Osteoblast (primary cell): ENCODE measurements at regions not wholly inside any gene's neighbourhood (a gene's known extent, or its start where the extent isn't known, plus 50 kb on each side); places are given as distances from the start of the nearest gene placed in this dataset.

ENCODE experiments used
- DNase-seq: peaks from one replicate; pipeline ENCODE4 v3.0.0; 2011; ENCODE audit warnings: low spot score, mixed read lengths; ENCODE audit not compliant: insufficient read length; ENCODE audit errors: missing footprints
- H2AFZ ChIP-seq: 2 replicates; pipeline ENCODE4 v1.6.0; 2011; ENCODE audit warnings: mild to moderate bottlenecking, low read length
- H3K27ac ChIP-seq: 2 replicates; pipeline ENCODE4 v1.5.1; 2011; ENCODE audit warnings: mild to moderate bottlenecking, low read depth, low read length, moderate library complexity
- H3K27me3 ChIP-seq: 2 replicates; pipeline ENCODE4 v1.6.0; 2012; ENCODE audit warnings: mild to moderate bottlenecking, control low read depth, inconsistent platforms, low read length, moderate library complexity; ENCODE audit not compliant: insufficient read depth
- H3K36me3 ChIP-seq: 2 replicates; pipeline ENCODE4 v1.5.1; 2011; ENCODE audit warnings: mild to moderate bottlenecking, low read length, control low read depth, moderate library complexity; ENCODE audit not compliant: insufficient read depth
- H3K4me1 ChIP-seq: 2 replicates; pipeline ENCODE4 v1.5.1; 2011; ENCODE audit warnings: mild to moderate bottlenecking, low read length, control low read depth, moderate library complexity; ENCODE audit not compliant: insufficient read depth
- H3K4me2 ChIP-seq: 2 replicates; pipeline ENCODE4 v1.6.0; 2011; ENCODE audit warnings: mild to moderate bottlenecking, low read length; ENCODE audit not compliant: insufficient read depth
- H3K4me3 ChIP-seq: fragments of 200-600 bp; sonication (generic); 3 replicates; pipeline ENCODE4 v1.5.1; 2012; ENCODE audit warnings: mild to moderate bottlenecking, low read length, inconsistent platforms; ENCODE audit not compliant: insufficient read depth
- H3K79me2 ChIP-seq: 2 replicates; pipeline ENCODE4 v1.6.0; 2012; ENCODE audit warnings: mild to moderate bottlenecking, low read length, control low read depth, inconsistent platforms; ENCODE audit not compliant: insufficient read depth
- H3K9me3 ChIP-seq: 2 replicates; pipeline ENCODE4 v1.5.1; 2011; ENCODE audit warnings: low read depth, low read length, control low read depth
- H4K20me1 ChIP-seq: 2 replicates; pipeline ENCODE4 v1.6.0; 2012; ENCODE audit warnings: mild to moderate bottlenecking, low read length, control low read depth; ENCODE audit not compliant: insufficient read depth
- TF ChIP-seq, protein P1 (sequence below): IDR thresholded peaks from 2 replicates; pipeline ENCODE4 v1.5.1; 2011; ENCODE audit warnings: mild to moderate bottlenecking, low read depth, low read length, moderate library complexity; ENCODE audit errors: extremely low read depth

DNA sequence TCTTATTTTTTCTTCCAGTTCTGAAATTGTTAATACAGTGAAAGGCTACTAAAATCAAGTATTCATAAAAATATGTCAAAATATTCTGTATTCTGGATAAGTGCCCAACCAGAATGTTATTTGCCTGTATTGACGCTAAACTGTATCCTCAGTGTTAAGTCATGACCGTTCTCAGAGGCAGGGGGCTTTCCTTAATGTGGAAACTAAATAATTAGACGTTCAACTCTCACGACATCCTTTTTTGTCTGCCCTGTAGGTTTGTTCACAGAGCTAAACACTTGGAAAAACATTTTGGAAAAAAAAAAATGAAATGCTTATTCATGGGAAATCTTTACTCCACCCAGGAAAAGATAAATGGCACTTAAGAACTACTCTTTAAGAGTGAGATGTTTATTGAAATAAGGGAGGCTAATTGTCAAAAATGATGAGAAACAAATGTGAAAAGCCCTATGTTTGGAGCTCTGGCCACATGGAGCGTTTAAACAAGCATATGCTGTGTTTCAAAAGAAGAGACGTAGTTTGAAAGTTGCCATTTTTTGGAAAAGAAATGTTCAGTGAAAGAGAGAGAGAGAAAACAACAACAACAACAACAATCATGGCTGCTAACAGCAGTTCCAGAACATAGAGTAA, 453.1 kb upstream of the MARCKS start:
- H3K9me3 ChIP-seq, result no peaks in the 10 kb centered on the region
- TF ChIP-seq, protein P1, sequence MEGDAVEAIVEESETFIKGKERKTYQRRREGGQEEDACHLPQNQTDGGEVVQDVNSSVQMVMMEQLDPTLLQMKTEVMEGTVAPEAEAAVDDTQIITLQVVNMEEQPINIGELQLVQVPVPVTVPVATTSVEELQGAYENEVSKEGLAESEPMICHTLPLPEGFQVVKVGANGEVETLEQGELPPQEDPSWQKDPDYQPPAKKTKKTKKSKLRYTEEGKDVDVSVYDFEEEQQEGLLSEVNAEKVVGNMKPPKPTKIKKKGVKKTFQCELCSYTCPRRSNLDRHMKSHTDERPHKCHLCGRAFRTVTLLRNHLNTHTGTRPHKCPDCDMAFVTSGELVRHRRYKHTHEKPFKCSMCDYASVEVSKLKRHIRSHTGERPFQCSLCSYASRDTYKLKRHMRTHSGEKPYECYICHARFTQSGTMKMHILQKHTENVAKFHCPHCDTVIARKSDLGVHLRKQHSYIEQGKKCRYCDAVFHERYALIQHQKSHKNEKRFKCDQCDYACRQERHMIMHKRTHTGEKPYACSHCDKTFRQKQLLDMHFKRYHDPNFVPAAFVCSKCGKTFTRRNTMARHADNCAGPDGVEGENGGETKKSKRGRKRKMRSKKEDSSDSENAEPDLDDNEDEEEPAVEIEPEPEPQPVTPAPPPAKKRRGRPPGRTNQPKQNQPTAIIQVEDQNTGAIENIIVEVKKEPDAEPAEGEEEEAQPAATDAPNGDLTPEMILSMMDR, result no peak
- H3K4me1 ChIP-seq, result no peaks in the 10 kb centered on the region
- H3K4me3 ChIP-seq, result no peak overlapping the region
- no peaks in the 10 kb centered on the region for H3K36me3 ChIP-seq
- DNase-seq, result no peak
- H3K79me2 ChIP-seq, result no peaks in the 10 kb centered on the region
- H2AFZ ChIP-seq, result peak overlapping the region; percentile 50
- H3K4me2 ChIP-seq, result no peak overlapping the region
- H4K20me1 ChIP-seq, result no peaks in the 10 kb centered on the region
- no peak overlapping the region for H3K27ac ChIP-seq
- no peaks in the 10 kb centered on the region for H3K27me3 ChIP-seq

DNA sequence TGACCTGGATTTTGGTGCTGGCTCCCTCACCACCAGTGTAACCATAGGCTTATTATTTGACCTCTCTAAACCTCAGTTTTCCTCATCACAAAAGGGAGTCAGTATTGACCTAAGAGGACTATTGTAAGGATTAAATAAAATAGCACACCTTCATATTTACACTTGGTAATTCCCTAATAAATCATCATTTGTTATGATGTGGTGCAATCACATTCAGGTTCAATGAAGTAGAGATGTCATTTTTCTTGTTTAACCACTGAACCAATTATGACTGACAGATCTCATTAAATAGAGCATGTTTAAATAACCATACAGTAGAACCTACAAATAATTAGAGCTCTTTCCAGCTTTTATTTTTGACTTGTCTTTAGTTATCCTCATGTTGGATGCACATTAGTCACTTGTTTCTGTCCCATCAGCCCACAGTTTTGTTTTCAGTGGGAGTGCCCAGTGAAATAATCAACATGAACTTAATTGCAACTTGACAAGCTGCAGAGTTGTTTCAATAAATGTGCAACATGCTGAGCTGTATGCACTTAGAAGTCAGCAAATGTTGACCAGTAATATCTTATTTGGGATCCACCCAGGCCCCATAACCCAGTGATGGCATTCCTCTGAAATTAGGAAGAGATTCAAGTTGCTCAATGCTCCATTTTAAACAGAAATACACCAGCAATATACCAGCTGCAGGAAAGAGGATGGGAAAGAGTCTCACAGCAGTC, 451.7 kb upstream of the MARCKS start:
- Histone ChIP-seq H3K36me3 (no peaks in the 10 kb centered on the region), H2AFZ (no peak overlapping the region), H3K27ac (no peak overlapping the region), H4K20me1 (no peaks in the 10 kb centered on the region), H3K79me2 (no peaks in the 10 kb centered on the region), H3K27me3 (no peaks in the 10 kb centered on the region), H3K4me2 (no peak overlapping the region), H3K4me3 (no peak overlapping the region), H3K4me1 (peaks cover 8% of the 10 kb centered on the region), H3K9me3 (no peaks in the 10 kb centered on the region)
- no peak for DNase-seq
- TF ChIP-seq, protein P1, result no peak

GRCh38 chr6:113406048-113406695, 451.0 kb upstream of the MARCKS start:
- no peaks in the 10 kb centered on the region for H3K36me3 ChIP-seq
- H3K27me3 ChIP-seq, result no peaks in the 10 kb centered on the region
- TF ChIP-seq, protein P1, result no peak
- H3K79me2 ChIP-seq, result no peaks in the 10 kb centered on the region
- H3K4me1 ChIP-seq, result peaks cover 10% of the 10 kb centered on the region
- no peaks in the 10 kb centered on the region for H4K20me1 ChIP-seq
- no peak overlapping the region for H3K27ac ChIP-seq
- H3K9me3 ChIP-seq, result no peaks in the 10 kb centered on the region
- no peak overlapping the region for H3K4me3 ChIP-seq
- no peak overlapping the region for H2AFZ ChIP-seq
- H3K4me2 ChIP-seq, result no peak overlapping the region
- DNase-seq, result no peak

DNA sequence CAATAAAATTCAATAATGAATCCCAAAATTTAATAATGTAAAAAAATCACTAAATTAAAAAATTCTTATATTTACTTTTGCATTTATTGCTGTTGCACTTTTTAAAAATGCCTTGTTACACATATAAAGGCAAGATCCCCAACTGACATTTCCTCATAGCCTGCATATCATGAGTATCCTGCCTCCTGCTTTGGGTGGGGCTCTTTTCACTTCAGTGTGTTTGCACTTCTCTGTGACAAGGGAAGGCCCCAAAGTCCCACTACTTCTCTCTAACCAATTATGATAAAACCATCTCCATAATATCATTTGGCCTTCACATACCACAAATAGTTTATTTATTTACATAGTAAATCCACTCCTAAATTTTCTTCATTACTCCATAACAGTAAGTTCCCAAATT, 446.1 kb upstream of the MARCKS start:
- Histone ChIP-seq H3K27ac (no peak overlapping the region), H2AFZ (no peak overlapping the region), H4K20me1 (no peaks in the 10 kb centered on the region), H3K9me3 (no peaks in the 10 kb centered on the region), H3K4me2 (no peak overlapping the region), H3K4me1 (peaks cover 28% of the 10 kb centered on the region), H3K36me3 (no peaks in the 10 kb centered on the region), H3K27me3 (no peaks in the 10 kb centered on the region), H3K79me2 (no peaks in the 10 kb centered on the region), H3K4me3 (no peak overlapping the region)
- TF ChIP-seq, protein P1, result no peak
- no peak for DNase-seq
